B cell (primary cell): ENCODE measurements at regions not wholly inside any gene's neighbourhood (a gene's known extent, or its start where the extent isn't known, plus 50 kb on each side); places are given as distances from the start of the nearest gene placed in this dataset.

Experiments used
- ATAC-seq: fragments of 200-7000 bp; cut with Tn5 transposase; one replicate; pipeline ENCODE4 v1.10.0; 2021; ENCODE audit warnings: low read depth, mild to moderate bottlenecking, moderate number of reproducible peaks, moderate library complexity
- CTCF ChIA-PET: fragments of 350-600 bp; sonication (Branson Sonifier 250); formaldehyde crosslinking; loops from one replicate; lab custom pipeline; 2021; ENCODE audit warnings: antibody characterized with exemption, inconsistent platforms; lab: Charles Lee
- POLR2A ChIA-PET: fragments of 350-600 bp; sonication (Branson Sonifier 250); formaldehyde crosslinking; loops from one replicate; lab custom pipeline; 2021; ENCODE audit warnings: antibody characterized with exemption; lab: Charles Lee
- DNase-seq: peaks from one replicate; pipeline ENCODE4 v3.0.0; 2013
- H2AFZ ChIP-seq: 2 replicates; pipeline ENCODE4 v1.6.1; 2012; ENCODE audit warnings: mild to moderate bottlenecking, low read depth, low read length; ENCODE audit not compliant: insufficient read depth, poor library complexity, severe bottlenecking
- H3K27ac ChIP-seq, 2 donors: 1 replicate in 1 of 2; 2 replicates in 1 of 2; pipeline ENCODE4 v1.5.1; 2012 to 2013; ENCODE audit warnings: low read length in 2 of 2, mild to moderate bottlenecking in 2 of 2, moderate library complexity in 1 of 2
- H3K27me3 ChIP-seq, 4 experiments: fragments of 200-600 bp in 1 of 4; sonication (generic) in 1 of 4; replicated peaks in 1 of 4; 1 replicate in 2 of 4; 2 replicates in 2 of 4; pipeline versions ENCODE4 v1.6.1 to v1.7.0; 2013 to 2016; ENCODE audit warnings: low read length in 3 of 4, mild to moderate bottlenecking in 2 of 4, mixed read lengths in 1 of 4, moderate library complexity in 1 of 4; ENCODE audit not compliant: insufficient read depth in 4 of 4, control insufficient read depth in 3 of 4; ENCODE audit errors: control extremely low read depth in 1 of 4
- H3K36me3 ChIP-seq, 2 experiments: replicated peaks in 1 of 2; 1 replicate in 1 of 2; 2 replicates in 1 of 2; pipeline versions ENCODE4 v1.6.1 to v1.7.1; 2013; ENCODE audit warnings: low read length in 1 of 2; ENCODE audit not compliant: insufficient read depth in 2 of 2, control insufficient read depth in 1 of 2; ENCODE audit errors: control extremely low read depth in 1 of 2, extremely low read depth in 1 of 2
- H3K4me1 ChIP-seq, 2 donors: fragments of 200-600 bp in 1 of 2; sonication (generic) in 1 of 2; 1 replicate in 1 of 2; 2 replicates in 1 of 2; pipeline versions ENCODE4 v1.5.1 to v1.6.1; 2013 to 2017; ENCODE audit warnings: low read length in 2 of 2; ENCODE audit not compliant: control insufficient read depth in 2 of 2, insufficient read depth in 2 of 2
- H3K4me2 ChIP-seq: replicated peaks from 2 replicates; pipeline ENCODE3; 2012; ENCODE audit warnings: mild to moderate bottlenecking, low read depth, low read length; ENCODE audit not compliant: poor library complexity, severe bottlenecking
- H3K4me3 ChIP-seq, 5 experiments: fragments of 200-600 bp in 1 of 5; sonication (generic) in 1 of 5; 1 replicate in 3 of 5; 2 replicates in 2 of 5; pipeline versions ENCODE4 v1.5.1 to v1.7.0; 2011 to 2016; ENCODE audit warnings: low read length in 4 of 5, mild to moderate bottlenecking in 4 of 5, low read depth in 2 of 5, control low read depth in 1 of 5, moderate library complexity in 1 of 5; ENCODE audit not compliant: insufficient read depth in 1 of 5; ENCODE audit errors: control extremely low read depth in 1 of 5, extremely low read depth in 1 of 5
- H3K79me2 ChIP-seq: fragments of 200-600 bp; sonication (generic); one replicate; pipeline ENCODE4 v1.6.0; 2016; ENCODE audit warnings: low read length; ENCODE audit not compliant: control insufficient read depth, insufficient read depth
- H3K9ac ChIP-seq: fragments of 200-600 bp; sonication (generic); 2 replicates; pipeline ENCODE4 v1.6.1; 2017; ENCODE audit warnings: mild to moderate bottlenecking, low read length, moderate library complexity
- H3K9me3 ChIP-seq, 3 donors: one replicate each; pipeline versions ENCODE4 v1.6.1 to v1.7.1; 2013; ENCODE audit warnings: low read length in 2 of 3; ENCODE audit not compliant: control insufficient read depth in 2 of 3, insufficient read depth in 1 of 3; ENCODE audit errors: control extremely low read depth in 1 of 3
- H4K20me1 ChIP-seq: 2 replicates; pipeline ENCODE4 v1.6.0; 2012; ENCODE audit warnings: mild to moderate bottlenecking, low read length; ENCODE audit not compliant: insufficient read depth, control insufficient read depth, poor library complexity, severe bottlenecking
- H3K27ac Mint-ChIP-seq: one replicate; pipeline ENCODE4 v1.8.0; 2021; ENCODE audit warnings: mixed read lengths
- H3K27me3 Mint-ChIP-seq: one replicate; pipeline ENCODE4 v1.8.0; 2021; ENCODE audit warnings: mixed read lengths
- H3K4me1 Mint-ChIP-seq: one replicate; pipeline ENCODE4 v1.8.0; 2021; ENCODE audit warnings: mixed read lengths
- H3K4me3 Mint-ChIP-seq: one replicate; pipeline ENCODE4 v1.8.0; 2021; ENCODE audit warnings: mixed read lengths
- H3K9me3 Mint-ChIP-seq: one replicate; pipeline ENCODE4 v1.8.0; 2022; ENCODE audit warnings: mixed read lengths; ENCODE audit not compliant: insufficient read depth
- CTCF ChIP-seq: fragments of 200-600 bp; IDR thresholded peaks from one replicate; pipeline ENCODE4 v1.8.0; 2022; ENCODE audit warnings: antibody characterized with exemption, mild to moderate bottlenecking
- EZH2 ChIP-seq: IDR thresholded peaks from 2 replicates; pipeline ENCODE4 v1.6.1; 2012; ENCODE audit warnings: borderline replicate concordance, low read depth, mild to moderate bottlenecking, moderate library complexity, low read length; ENCODE audit not compliant: insufficient read depth, poor library complexity, severe bottlenecking
- WGBS: methylation state at CpG from one replicate; pipeline ENCODE4 v1.1.5; 2013; ENCODE audit warnings: missing lambda C conversion rate; ENCODE audit not compliant: insufficient coverage; 5-methylcytosine and 5-hydroxymethylcytosine counted together
- intact Hi-C: fragments of 100-400 bp; cut with micrococcal nuclease; formaldehyde crosslinking; loops from one replicate; pipeline ENCODE4 v1.10.0; 2022

GRCh38 chr15:91604122-91604521 lies 249.4 kb upstream of the SLCO3A1 start:
- ATAC-seq (no peak), DNase-seq (no peak)
- CTCF ChIA-PET: no interaction called here
- Mint-ChIP-seq H3K4me1 (no peaks in the 10 kb centered on the region), H3K9me3 (no peaks in the 10 kb centered on the region), H3K27me3 (peaks cover 3% of the 10 kb centered on the region), H3K27ac (no peak overlapping the region), H3K4me3 (no peak overlapping the region)
- H3K27ac ChIP-seq: no peak overlapping the region
- H3K9ac ChIP-seq: no peak overlapping the region
- no CpG with 5 or more reads among the region's 5 CpGs for WGBS
- H4K20me1 ChIP-seq: no peaks in the 10 kb centered on the region
- no peak overlapping the region for H3K4me3 ChIP-seq
- no peak overlapping the region for H2AFZ ChIP-seq
- intact Hi-C loops: no loop called here
- POLR2A ChIA-PET: no interaction called here
- H3K79me2 ChIP-seq: no peaks in the 10 kb centered on the region
- TF ChIP-seq EZH2 (no peak), CTCF (no peak)
- no peak overlapping the region for H3K4me2 ChIP-seq
- H3K4me1 ChIP-seq: no peaks in the 10 kb centered on the region
- H3K36me3 ChIP-seq: no peaks in the 10 kb centered on the region
- H3K9me3 ChIP-seq: no peaks in the 10 kb centered on the region
- no peaks in the 10 kb centered on the region for H3K27me3 ChIP-seq

- no peak overlapping the region for H3K4me3 Mint-ChIP-seq
- ChIA-PET POLR2A (no interaction called here), CTCF (no interaction called here)
- H3K27ac Mint-ChIP-seq: no peak overlapping the region
- H4K20me1 ChIP-seq: no peaks in the 10 kb centered on the region
- no peak overlapping the region for H3K4me3 ChIP-seq
- H3K9me3 ChIP-seq: no peaks in the 10 kb centered on the region
- H3K27me3 ChIP-seq: no peaks in the 10 kb centered on the region
- no peaks in the 10 kb centered on the region for H3K9me3 Mint-ChIP-seq
- H3K27ac ChIP-seq: no peak overlapping the region
- H3K4me1 Mint-ChIP-seq: no peaks in the 10 kb centered on the region
- no peaks in the 10 kb centered on the region for H3K79me2 ChIP-seq
- no peaks in the 10 kb centered on the region for H3K36me3 ChIP-seq
- no peak for DNase-seq
- H3K4me2 ChIP-seq: no peak overlapping the region
- no peak overlapping the region for H2AFZ ChIP-seq
- H3K4me1 ChIP-seq: no peaks in the 10 kb centered on the region
- no CpG with 5 or more reads among the region's 2 CpGs for WGBS
- ATAC-seq: no peak
- TF ChIP-seq EZH2 (no peak), CTCF (no peak)
- intact Hi-C loops: no loop called here
- no peak overlapping the region for H3K9ac ChIP-seq
- peaks cover 3% of the 10 kb centered on the region for H3K27me3 Mint-ChIP-seq
Measured at GRCh38 chr15:91605576-91605975, 247.9 kb upstream of the SLCO3A1 start.
